NCI-H1048 (cell line): ENCODE measurements at regions not wholly inside any gene's neighbourhood (a gene's known extent, or its start where the extent isn't known, plus 50 kb on each side); places are given as distances from the start of the nearest gene placed in this dataset.

ENCODE experiments used
- DNase-seq: peaks from one replicate; lab custom pipeline; 2025; lab: John Stamatoyannopoulos, UW

- no peak for DNase-seq
These were observed 439.6 kb downstream of the CDH8 start for GRCh38 chr16:61596655-61597054.

- DNase-seq: no peak
These were observed 440.6 kb downstream of the CDH8 start for GRCh38 chr16:61595605-61596004.

- DNase-seq: no peak
These were observed 445.7 kb downstream of the CDH8 start for GRCh38 chr16:61590577-61590976.

GRCh38 chr16:61587526-61587925 lies 448.7 kb downstream of the CDH8 start:
- no peak for DNase-seq

- no peak for DNase-seq
These were observed 454.7 kb downstream of the CDH8 start for GRCh38 chr16:61581417-61582046.

GRCh38 chr16:61580579-61580978 lies 455.7 kb downstream of the CDH8 start:
- DNase-seq: no peak

GRCh38 chr16:61579195-61579594 lies 457.0 kb downstream of the CDH8 start:
- peak; percentile 8 for DNase-seq

- DNase-seq: no peak
These were observed 459.8 kb downstream of the CDH8 start for GRCh38 chr16:61576476-61576875.

GRCh38 chr16:61575617-61576016 lies 460.6 kb downstream of the CDH8 start:
- DNase-seq: no peak

GRCh38 chr16:61569028-61569427 lies 467.2 kb downstream of the CDH8 start:
- no peak for DNase-seq

GRCh38 chr16:61564716-61565115 lies 471.5 kb downstream of the CDH8 start:
- DNase-seq: no peak

GRCh38 chr16:61555718-61556441 lies 480.4 kb downstream of the CDH8 start:
- DNase-seq: no peak

- DNase-seq: no peak
These were observed 486.9 kb downstream of the CDH8 start for GRCh38 chr16:61549327-61549726.

GRCh38 chr16:61547626-61548025 lies 488.6 kb downstream of the CDH8 start:
- no peak for DNase-seq

GRCh38 chr16:61544165-61544564 lies 492.1 kb downstream of the CDH8 start:
- no peak for DNase-seq

- no peak for DNase-seq
These were observed 496.0 kb downstream of the CDH8 start for GRCh38 chr16:61540216-61540615.

GRCh38 chr16:61530697-61531096 lies 505.5 kb downstream of the CDH8 start:
- no peak for DNase-seq

- DNase-seq: no peak
These were observed 535.4 kb downstream of the CDH8 start for GRCh38 chr16:61500851-61501250.

- no peak for DNase-seq
These were observed 556.0 kb downstream of the CDH8 start for GRCh38 chr16:61480250-61480649.

GRCh38 chr16:61471737-61472136 lies 564.5 kb downstream of the CDH8 start:
- DNase-seq: no peak

- no peak for DNase-seq
These were observed 565.2 kb downstream of the CDH8 start for GRCh38 chr16:61471023-61471422.

GRCh38 chr16:61465285-61465684 lies 571.0 kb downstream of the CDH8 start:
- DNase-seq: no peak

- no peak for DNase-seq
These were observed 576.2 kb downstream of the CDH8 start for GRCh38 chr16:61460020-61460419.

GRCh38 chr16:61435346-61435745 lies 600.9 kb downstream of the CDH8 start:
- DNase-seq: no peak
